T-helper 2 cell (primary cell): ENCODE measurements at regions not wholly inside any gene's neighbourhood (a gene's known extent, or its start where the extent isn't known, plus 50 kb on each side); places are given as distances from the start of the nearest gene placed in this dataset.
"Not testable (repeated sequence)": the region's sequence is repeated elsewhere in the genome, so short reads cannot be mapped to it uniquely, and the experiment has no call there.

Source experiments
- DNase-seq, 5 experiments: peaks; one replicate each; pipeline versions ENCODE4 v3.0.0 to v3.0.0-alpha.2; 2012 to 2022

DNA sequence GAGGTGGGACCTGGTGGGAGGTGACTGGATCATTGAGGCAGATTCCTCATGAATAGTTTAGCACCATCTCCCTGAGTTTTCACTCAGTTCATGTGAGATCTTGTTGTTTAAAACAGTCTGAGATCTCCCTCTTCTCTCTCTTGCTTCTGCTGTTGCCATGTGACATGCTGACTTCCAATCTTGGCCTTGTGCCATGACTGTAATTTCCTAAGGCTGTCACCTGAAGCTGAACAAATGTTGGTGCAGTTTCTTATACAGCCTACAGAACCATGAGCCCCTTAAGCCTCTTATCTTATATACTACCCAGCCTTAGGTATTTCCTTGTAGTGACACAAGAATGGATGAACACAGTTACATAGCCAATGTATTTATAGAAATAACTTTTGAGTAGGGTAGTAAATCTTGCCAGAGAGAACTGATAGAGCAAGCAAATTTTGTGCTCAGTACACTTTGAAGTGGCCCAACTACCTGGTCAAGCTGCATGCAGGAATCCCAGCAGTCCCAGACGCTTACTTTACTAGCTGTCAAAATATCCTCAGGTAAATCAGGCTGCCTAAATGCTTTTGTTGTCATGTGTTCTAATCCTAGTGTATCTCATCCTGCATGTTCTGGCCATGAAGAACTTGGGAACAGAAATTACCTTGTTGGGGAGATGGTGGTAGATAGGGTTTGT is 445.6 kb upstream of the MIS18BP1 start:
- no peak for DNase-seq

DNA sequence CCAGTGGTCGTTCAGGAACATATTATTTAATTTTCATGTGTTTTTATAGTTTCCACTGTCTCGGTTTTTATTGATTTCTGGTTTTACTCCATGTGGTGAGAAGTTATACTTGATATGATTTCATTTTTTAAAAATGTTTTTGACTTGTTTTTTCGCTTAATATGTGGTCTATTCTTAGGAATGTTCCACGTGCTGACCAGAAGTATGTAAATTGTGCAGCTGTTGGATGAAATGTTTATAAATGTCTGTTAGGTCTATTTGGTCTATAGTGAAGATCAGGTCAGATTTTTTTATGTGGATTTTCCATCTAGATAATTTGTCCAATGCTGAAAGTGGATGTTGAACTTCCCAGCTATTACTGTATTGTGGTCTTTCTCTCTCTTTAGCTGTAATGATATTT is 433.8 kb upstream of the MIS18BP1 start:
- DNase-seq: no peak

DNA sequence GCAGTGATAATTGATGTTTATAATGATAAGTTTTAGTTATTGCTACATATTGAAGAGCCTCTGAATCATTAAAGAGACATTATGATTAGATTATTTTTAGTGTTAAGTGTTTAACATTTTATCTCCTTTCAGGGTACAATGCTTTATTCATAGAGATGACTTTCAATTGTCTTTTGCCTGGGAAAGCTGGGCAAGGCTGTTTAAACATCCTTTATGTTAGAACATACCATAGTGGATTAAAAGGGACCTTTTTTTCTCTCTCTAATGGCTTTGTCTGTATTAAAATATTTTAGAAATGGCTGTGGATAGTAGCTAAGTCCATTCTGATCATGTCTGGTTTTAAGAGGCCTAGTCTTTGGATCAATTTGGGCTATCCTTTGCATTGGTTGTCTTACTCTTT is 427.5 kb upstream of the MIS18BP1 start:
- DNase-seq: no peak

DNA sequence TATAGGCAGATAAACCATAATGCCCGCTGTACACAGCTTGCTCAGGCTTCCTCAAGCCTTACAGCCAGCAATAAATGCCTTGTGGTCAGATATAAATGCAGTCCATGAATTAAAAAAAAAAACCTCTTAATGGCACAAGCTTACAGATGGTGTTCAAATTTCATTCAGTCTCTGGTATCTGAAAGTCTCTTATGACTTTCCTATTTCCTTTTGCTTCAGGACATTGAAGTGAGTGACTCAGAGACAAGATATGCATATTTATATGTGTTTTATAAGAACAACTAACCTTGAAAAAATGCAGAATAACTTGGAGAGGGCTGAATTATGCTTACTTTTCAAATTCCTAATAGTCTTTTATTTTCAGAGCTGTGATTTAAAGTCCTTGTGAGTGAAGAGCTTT is 426.9 kb upstream of the MIS18BP1 start:
- no peak for DNase-seq

DNA sequence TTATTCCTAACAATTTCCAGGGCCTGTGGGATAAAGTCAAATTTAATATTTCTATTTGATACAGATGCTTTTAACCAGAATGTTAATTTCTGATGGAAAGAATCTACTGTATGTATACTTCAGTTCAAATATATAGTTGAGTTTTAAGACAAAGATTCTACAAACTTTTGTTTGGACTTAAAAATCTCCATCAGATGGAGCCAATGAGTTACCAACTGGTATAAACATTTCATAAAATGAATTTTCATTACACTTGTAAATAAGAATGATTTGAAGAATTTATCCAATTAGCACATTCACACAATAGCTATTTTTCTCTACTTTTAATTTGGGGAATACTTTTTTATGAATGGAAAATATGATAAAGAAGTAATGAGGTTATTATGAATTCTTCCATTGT is 425.2 kb upstream of the MIS18BP1 start:
- no peak for DNase-seq

DNA sequence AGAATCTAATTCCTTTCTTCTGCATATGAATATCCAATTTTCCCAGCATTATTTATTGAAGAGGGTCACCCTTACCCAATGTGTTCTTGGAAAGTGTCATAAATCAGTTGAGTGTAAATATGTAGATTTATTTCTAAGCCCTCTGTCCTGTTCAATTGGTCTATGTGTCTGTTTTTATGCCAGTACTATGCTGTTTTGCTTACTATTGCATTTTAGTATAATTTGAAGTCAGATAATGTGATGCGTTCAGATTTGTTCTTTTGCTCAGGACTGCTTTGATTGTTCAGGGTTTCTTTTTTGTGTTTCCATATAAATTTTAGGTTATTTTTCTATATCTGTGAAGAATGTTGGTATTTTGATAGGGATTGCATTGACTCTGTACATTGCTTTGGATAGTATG is 420.4 kb upstream of the MIS18BP1 start:
- no peak for DNase-seq

DNA sequence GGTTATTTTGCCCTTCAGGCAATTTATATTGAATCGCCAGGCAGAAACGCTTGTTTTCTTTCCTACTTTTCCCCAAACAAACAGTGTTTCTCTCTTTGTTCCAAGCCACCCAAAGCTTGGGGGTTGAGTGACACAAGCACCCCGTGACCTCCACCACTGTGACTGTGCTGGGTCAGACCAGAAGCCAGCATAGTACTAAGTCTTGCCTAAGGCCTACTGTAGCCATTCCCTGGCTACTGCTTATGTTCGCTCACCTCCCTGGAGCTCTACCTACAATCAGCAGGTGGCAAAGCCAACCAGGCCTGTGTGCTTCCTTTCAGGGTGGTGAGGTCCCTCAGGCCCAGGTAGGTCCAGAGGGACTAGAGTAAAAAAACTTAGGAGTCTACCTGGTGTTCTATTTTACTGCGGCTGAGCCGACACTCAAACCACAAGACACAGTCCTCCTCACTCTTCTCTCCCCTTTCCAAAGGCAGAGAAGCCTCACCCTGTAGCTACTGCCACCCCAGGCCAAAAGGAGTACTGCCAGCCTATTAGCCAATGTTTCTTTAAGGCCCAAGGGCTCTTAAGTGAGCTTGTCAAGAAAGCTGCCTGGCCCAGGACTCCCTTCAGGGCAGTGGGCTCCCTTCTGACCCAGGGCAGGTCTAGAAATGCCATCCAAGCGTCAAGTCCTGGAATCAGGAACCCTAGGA is 411.8 kb upstream of the MIS18BP1 start:
- no peak for DNase-seq

DNA sequence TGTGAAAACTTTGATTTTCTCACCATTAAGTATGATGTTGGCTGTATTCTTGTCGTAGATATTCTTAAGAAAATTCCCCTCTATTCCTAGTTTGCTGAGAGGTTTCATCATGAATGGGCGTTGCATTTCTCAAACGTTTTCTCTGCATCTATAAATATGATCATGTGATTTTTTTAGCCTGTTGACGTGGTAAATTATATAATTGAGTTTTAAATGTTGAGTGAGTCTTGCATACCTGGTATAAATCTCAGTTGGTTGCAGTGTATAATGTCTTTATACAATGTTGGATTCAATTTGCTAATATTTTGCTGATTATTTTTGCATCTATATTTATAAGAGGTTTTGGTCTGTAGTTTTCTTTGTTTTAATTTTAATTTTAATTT is 405.9 kb upstream of the MIS18BP1 start:
- no peak for DNase-seq

DNA sequence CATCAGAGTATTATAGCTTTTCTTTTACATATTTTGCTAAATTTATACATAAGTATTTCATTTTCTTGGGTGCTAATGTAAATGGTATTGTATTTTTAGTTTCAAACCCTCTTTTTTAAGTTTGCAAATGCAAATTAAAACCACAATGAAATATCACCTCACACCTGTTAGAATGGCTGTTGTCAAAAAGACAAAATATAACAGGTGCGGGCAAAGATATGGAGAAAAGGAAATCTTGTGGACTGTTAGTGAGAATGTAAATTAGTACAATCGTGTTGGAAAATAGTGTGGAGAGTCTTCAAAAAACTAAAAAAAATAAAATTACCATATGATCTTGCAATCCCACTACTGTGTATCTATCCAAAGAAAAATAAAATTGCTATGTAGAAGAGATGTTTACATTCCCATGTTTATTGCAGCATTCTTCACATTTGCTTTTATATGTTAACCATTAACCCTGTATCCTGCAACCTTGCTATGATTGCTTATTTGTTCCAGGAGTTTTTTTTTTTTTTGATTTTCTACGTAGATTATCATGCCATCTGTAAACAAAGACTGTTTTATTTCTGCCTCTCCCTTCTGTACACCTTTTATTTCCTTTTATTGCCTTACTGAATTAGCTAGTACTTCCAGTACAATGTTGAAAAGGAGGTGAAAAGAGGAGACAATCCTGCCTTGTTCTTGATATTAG is 405.4 kb upstream of the MIS18BP1 start:
- DNase-seq: no peak

DNA sequence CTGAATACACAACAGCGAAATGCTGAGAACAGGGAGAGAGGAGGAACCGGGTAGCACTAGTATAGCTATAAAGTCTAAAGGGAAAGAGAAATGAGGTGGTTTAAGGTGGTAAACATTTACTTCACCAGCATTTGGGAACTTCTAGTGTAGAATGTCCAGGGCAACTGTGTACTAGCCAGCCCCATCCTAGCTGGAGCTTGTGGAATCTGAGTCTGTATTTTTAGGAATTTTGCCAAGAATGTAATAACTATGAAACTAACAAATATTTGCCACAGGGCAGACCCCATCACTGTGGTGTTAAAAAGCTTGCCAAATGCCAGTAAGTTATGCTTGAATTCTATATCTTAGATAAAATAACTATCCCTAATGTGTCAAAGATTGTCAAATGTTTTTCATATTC is 398.9 kb upstream of the MIS18BP1 start:
- DNase-seq: no peak

DNA sequence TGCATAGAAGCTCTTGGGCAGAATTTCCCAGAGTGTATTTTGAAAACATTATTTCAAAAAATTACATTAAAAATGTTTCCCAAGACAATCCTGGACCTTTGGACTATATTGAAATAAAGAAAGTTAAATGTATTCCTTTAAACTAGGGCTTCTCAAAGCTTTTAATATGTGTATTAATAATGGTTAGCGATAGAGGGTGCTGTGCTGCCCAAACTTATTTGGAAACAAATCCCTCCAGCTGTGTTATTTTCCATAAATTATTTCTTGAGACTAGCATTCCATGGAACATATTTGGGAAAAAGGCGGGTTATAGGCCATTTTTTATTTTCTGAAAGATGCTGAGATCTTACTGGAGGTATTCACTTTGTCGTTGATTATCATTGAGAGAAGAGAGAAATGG is 397.8 kb upstream of the MIS18BP1 start:
- DNase-seq: no peak

DNA sequence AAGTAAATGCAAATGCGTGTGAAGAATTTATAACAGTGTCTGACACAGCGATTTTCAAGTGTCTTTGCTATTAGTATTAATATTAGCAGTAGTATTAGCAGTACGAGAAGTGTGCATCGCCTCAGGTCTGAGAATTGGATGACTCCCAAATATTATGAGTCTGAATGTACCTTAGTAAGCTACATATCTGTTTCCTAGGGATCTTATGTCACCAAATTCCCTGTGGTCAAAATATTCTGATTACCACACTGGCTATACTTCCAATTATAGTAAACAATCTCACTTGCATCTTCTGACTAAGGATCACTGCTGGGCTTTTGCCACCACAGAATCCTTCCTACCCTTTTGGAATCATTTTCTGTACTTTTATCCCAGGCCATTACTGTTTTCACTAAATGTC is 396.0 kb upstream of the MIS18BP1 start:
- DNase-seq: no peak

DNA sequence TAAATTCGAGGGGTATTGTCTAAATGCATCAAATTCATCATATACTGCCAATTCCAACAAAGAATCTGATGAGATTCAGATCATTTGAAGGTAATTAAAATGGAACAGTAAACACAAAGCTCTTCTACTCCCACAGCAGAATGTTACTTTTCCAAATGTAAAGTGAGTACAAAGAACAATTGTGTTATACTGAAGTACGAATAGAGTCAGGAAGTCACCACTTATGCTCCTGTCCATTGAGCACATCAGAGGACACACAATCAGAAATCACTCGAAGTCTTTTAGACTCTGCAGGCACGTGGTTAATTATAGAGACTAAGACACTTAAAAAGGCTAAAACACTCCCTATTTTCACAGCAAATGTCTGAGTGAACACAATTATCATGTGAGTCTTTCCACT is 388.5 kb upstream of the MIS18BP1 start:
- DNase-seq: no peak

DNA sequence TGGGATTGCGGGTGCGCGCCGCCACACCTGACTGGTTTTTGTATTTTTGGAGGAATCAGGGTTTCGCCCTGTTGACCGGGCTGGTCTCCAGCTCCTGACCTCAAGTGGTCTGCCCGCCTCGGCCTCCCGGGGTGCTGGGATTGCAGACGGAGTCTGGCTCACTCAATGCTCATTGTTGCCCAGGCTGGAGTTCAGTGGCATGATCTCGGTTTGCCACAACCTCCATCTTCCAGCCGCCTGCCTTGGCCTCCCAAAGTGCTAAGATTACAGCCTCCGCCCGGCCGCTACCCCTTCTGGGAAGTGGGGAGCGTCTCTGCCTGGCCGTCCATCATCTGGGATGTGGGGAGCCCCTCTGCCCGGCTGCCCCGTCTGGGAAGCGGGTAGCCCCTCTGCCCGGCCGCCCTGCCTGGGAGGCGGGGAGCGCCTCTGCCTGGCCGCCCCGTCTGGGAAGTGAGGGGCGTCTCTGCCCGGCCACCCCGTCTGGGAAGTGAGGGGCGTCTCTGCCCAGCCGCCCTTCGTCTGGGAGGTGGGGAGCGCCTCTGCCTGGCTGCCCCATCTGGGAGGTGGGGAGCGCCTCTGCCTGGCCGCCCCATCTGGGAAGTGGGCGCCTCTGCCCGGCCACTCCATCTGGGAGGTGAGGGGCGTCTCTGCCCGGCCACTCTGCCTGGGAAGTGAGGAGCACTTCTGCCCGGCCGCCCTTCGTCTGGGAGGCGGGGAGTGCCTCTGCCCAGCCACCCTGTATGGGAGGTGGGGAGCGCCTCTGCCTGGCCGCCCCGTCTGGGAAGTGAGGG is 381.8 kb upstream of the MIS18BP1 start:
- not testable (repeated sequence) for DNase-seq

DNA sequence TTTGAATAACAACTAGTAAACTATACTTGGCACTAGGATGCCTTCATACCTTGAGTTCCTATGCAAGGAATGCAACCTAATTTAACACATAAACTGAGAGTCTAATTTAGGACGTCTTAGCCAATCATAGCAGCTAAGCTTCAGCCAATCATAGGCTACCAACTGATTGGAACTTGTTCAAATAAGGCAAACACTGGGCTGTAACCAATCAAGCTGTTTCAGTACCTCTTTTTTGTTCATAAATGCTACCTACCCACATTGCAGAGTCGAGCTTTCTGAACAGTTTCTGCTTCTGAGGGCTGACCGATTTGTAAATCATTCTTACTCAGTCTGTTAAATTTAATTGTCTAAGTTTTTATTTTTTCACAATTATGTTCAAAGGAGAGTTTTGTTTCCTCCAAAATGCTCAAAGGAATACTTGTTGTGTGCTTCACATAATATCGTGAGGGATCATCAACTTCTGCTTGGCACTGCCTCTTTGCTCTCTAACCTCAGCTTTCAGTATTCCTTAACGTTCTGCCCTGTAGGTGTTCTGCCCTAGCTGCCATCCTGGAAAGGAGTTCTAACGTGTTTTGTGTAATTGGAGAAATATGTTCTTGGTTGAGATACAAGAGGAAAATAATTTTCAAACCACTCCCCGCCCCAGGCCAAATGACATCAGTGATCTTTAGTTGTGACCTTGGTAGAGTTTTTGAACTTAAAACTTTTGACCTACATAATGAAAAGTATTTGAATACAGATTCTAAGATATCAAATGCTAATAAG is 380.4 kb upstream of the MIS18BP1 start:
- no peak for DNase-seq

DNA sequence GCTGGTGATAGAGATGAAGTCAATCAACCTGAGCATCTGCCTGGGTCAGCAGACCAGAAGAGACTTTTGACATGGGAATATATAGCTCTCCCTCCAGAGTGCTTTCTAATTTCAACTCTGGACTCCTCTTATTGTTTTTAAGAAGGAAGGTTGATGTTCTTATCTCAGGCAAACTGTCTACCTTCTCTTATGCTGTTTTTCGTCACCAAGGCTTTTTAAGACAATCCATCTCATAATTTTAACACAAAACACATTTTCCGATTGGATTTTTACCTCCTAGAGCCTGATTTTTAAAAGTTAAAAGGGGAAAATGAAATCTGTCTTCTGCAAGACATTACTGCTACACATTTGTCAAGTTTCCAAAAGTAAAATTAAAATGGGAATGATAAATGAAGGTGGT is 368.7 kb upstream of the MIS18BP1 start:
- DNase-seq: no peak

DNA sequence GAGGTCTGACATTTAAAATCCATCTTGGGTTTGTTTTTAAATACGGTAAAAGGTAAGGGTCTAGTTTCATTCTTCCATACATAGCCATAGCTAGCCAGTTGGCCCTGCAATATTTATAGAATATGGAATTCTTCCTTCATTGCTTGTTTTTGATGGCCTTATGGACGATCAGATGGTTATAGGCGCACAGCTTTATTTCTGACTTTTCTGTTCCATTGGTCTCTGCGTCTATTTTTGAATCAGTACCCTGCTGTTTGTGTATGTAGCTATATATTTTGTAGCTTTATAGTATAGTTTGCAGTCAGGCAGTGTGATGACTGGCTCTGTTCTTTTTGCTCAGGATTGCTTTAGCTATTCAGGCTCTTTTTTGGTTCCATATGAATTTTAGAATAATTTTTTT is 366.8 kb upstream of the MIS18BP1 start:
- no peak for DNase-seq

DNA sequence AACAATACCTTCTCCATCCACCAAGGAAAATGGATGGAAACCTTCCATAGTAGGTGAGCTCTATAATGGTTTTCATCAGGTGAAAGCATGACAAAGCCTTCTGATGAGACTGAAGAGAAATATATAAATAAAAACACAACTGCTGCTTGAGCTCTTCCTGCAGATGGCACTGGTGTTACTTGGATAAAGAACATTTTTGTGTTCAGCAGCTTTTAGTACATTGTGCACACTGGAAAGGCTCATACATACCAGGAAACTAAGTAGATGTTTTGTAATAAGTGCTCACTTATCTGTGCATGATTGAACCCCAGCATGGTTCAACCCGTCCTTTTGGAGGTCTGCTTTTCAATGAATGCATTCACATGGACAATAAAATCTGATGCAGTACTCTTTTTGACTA is 357.3 kb upstream of the MIS18BP1 start:
- DNase-seq: no peak

DNA sequence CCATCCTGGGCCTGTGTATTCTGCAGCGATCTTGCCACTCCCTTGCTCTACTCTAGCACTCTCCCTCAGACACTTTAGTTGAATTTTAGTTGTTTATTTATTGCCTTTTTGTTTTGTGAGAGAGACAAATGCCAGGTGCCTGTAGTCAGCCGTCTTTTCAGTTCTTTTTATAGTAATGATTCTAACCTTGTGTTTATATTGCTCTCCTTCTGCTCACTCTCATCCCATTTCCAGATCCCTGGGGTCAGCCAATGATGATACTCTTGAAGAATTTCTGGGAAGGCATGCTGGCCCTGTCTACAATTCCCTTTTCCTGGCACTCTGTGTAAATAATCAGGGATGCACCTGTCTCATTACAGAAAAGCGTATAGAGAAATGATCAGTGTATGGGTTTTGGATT is 334.1 kb upstream of the MIS18BP1 start:
- no peak for DNase-seq

DNA sequence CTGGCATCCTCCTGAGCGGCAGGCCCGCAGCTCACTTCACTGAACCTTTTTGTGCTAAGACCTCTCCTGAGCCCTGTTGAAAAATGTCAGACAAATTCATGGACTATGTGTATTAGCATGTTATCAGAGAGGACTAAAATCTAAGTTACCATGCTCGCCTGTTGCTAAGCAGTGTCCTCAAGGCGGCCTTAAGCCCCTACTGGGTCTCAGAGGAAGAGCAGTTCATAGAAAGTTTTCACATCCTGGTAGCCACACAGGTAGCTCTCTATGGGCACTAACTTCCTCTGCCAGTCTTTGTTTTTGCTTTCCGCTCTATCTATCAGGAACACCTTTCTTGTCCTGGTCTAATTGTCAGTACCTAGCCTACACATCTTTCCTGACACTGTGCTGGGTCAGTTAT is 306.6 kb upstream of the MIS18BP1 start:
- no peak for DNase-seq

DNA sequence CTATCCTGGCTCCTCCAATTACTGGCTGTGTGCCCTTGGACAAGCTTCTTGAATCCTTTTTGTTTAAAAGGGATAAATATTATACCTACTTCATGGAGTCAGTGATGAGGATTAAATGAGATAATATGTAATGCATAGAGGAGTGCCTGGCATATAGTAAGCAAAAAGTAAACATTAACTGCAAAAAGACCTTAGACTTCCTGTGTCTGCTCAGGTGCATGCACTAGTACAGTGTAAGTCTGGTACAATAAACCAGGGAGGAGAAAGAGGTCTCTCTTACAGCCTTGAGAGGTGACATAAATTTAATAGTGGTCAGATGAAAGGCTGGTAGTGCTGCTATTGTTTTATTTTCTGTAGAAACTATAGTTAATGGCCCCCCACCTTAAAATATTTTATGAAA is 305.2 kb upstream of the MIS18BP1 start:
- DNase-seq: no peak

DNA sequence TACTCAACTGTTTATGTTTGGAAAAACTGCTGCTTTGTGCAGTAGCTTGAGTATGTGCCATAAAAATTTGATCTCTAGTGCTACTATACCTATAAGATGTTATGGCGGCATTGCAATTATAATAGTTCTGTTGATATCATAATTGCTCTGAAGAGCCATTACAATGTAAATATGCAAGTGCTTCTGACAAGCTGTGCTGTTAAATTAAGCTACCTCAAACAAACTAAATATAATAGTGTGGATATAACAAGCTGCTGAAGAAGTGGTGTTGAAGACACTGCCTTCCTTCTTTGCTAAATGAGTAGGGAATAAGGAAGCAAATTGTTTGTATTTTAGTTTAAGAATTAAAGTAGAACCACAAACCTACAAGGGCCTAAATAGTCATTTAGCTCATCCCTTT is 301.0 kb upstream of the MIS18BP1 start:
- DNase-seq: no peak
